ENCODE measurements at regions not wholly inside any gene's neighbourhood (a gene's known extent, or its start where the extent isn't known, plus 50 kb on each side); places are given as distances from the start of the nearest gene placed in this dataset.

GRCh38 chrX:11992271-11992670 lies 146.0 kb upstream of the FRMPD4 start (continued):
- TF ChIP-seq HMG20B (CRISPR knock-in tag; conservative IDR thresholded peaks at IDR 0.05) (no peak), BRD4 (CRISPR knock-in tag; IDR thresholded peaks at IDR 0.05) (no peak), NR1H2 (CRISPR knock-in tag; IDR thresholded peaks at IDR 0.05; ENCODE audit: borderline replicate concordance, low read depth) (no peak), HNF4G (IDR thresholded peaks at IDR 0.05; ENCODE audit: borderline replicate concordance, low read depth, low read length) (no peak), HNF4G (CRISPR knock-in tag; IDR thresholded peaks at IDR 0.05; ENCODE audit: borderline replicate concordance, low read depth) (no peak)

GRCh38 chrX:11995146-11995545 lies 143.1 kb upstream of the FRMPD4 start:
- BruUV-seq (replicated peaks) = no TSS peak
- Histone ChIP-seq H3K9ac (ENCODE audit: insufficient read depth, low read depth, low read length) (no peak overlapping the region), H3K4me1 (ENCODE audit: insufficient read depth, low read length) (no peaks in the 10 kb centered on the region), H3K4me2 (ENCODE audit: low read depth, low read length) (no peak overlapping the region), H3K27ac (ENCODE audit: extremely low read length, insufficient read depth, low read length) (no peak overlapping the region), H3K9me3 (ENCODE audit: low read length) (no peaks in the 10 kb centered on the region), H3K79me2 (ENCODE audit: insufficient read depth, low read length) (no peaks in the 10 kb centered on the region), H4K20me1 (ENCODE audit: insufficient read depth, low read length) (no peaks in the 10 kb centered on the region), H3K4me3 (replicated peaks in 1 of 3; ENCODE audit: insufficient read depth in 1 of 3, low read depth in 2 of 3, low read length in 3 of 3) (no peak overlapping the region), H2AFZ (ENCODE audit: low read length) (no peak overlapping the region), H3K36me3 (replicated peaks in 1 of 2; ENCODE audit: control insufficient read depth in 1 of 2, insufficient read depth in 2 of 2, low read length in 2 of 2) (no peaks in the 10 kb centered on the region), H3K27me3 (ENCODE audit: control insufficient read depth in 1 of 2, insufficient read depth in 2 of 2, low read length in 2 of 2) (no peaks in the 10 kb centered on the region)
- ChIA-PET CTCF (ENCODE audit: low intra/inter-chr PET ratio, low total read pairs) (no interaction called here), POLR2A (no interaction called here)
- 0% methylated on average over 1 of the region's 1 CpG for WGBS (ENCODE audit: low lambda C conversion rate)
- in situ Hi-C loops (cut with HindIII; ENCODE audit: extremely low pct_ligation_motif_present, low pct_unique_long_range_greater_than_20kb) = no loop called here
- no peak for FAIRE-seq
- no peak for DNase-seq (ENCODE audit: low spot score)
- no peak for ATAC-seq
- intact Hi-C loops (cut with micrococcal nuclease; ENCODE audit: unreplicated experiment) = no loop called here
- TF ChIP-seq ZNF350 (CRISPR knock-in tag; IDR thresholded peaks at IDR 0.05; ENCODE audit: borderline replicate concordance, low read depth) (no peak), ZNF326 (CRISPR knock-in tag; IDR thresholded peaks at IDR 0.05; ENCODE audit: borderline replicate concordance) (no peak)

GRCh38 chrX:11996810-11997209 lies 141.5 kb upstream of the FRMPD4 start:
- 0% methylated on average over 2 of the region's 2 CpGs for WGBS (ENCODE audit: low lambda C conversion rate)
- Histone ChIP-seq H4K20me1 (ENCODE audit: insufficient read depth, low read length) (no peaks in the 10 kb centered on the region), H3K27me3 (ENCODE audit: control insufficient read depth in 1 of 2, insufficient read depth in 2 of 2, low read length in 2 of 2) (no peaks in the 10 kb centered on the region), H3K27ac (ENCODE audit: extremely low read length, insufficient read depth, low read length) (no peak overlapping the region), H3K9ac (ENCODE audit: insufficient read depth, low read depth, low read length) (no peak overlapping the region), H3K4me2 (ENCODE audit: low read depth, low read length) (no peak overlapping the region), H3K79me2 (ENCODE audit: insufficient read depth, low read length) (no peaks in the 10 kb centered on the region), H3K4me3 (replicated peaks in 1 of 3; ENCODE audit: insufficient read depth in 1 of 3, low read depth in 2 of 3, low read length in 3 of 3) (no peak overlapping the region), H2AFZ (ENCODE audit: low read length) (no peak overlapping the region), H3K36me3 (replicated peaks in 1 of 2; ENCODE audit: control insufficient read depth in 1 of 2, insufficient read depth in 2 of 2, low read length in 2 of 2) (no peaks in the 10 kb centered on the region), H3K9me3 (ENCODE audit: low read length) (no peaks in the 10 kb centered on the region), H3K4me1 (ENCODE audit: insufficient read depth, low read length) (no peaks in the 10 kb centered on the region)
- in situ Hi-C loops (cut with HindIII; ENCODE audit: extremely low pct_ligation_motif_present, low pct_unique_long_range_greater_than_20kb) (no loop called here), intact Hi-C loops (cut with micrococcal nuclease; ENCODE audit: unreplicated experiment) (no loop called here)
- FAIRE-seq (no peak), DNase-seq (ENCODE audit: low spot score) (no peak), ATAC-seq (no peak)
- no TSS peak for BruUV-seq (replicated peaks)
- ChIA-PET CTCF (ENCODE audit: low intra/inter-chr PET ratio, low total read pairs) (no interaction called here), POLR2A (no interaction called here)
- TF ChIP-seq BCL3 (CRISPR knock-in tag; IDR thresholded peaks at IDR 0.05) (no peak), TP53 (CRISPR knock-in tag; conservative IDR thresholded peaks at IDR 0.05) (no peak), ZNF567 (CRISPR knock-in tag; IDR thresholded peaks at IDR 0.05; ENCODE audit: borderline replicate concordance) (no peak), RNF219 (CRISPR knock-in tag; IDR thresholded peaks at IDR 0.05) (no peak), ZNF574 (CRISPR knock-in tag; IDR thresholded peaks at IDR 0.05) (no peak)

Data from HepG2 (cell line).